CD4-positive, alpha-beta T cell (primary cell): ENCODE measurements at regions not wholly inside any gene's neighbourhood (a gene's known extent, or its start where the extent isn't known, plus 50 kb on each side); places are given as distances from the start of the nearest gene placed in this dataset.

ENCODE experiments used
- ATAC-seq: fragments of 200-7000 bp; cut with Tn5 transposase; one replicate; pipeline ENCODE4 v1.10.0; 2022; ENCODE audit warnings: mild to moderate bottlenecking; ENCODE audit not compliant: poor library complexity
- CTCF ChIA-PET: fragments of 350-600 bp; sonication (Branson Sonifier 250); formaldehyde crosslinking; loops from one replicate; lab custom pipeline; 2021; ENCODE audit warnings: antibody characterized with exemption, inconsistent platforms; lab: Charles Lee
- POLR2A ChIA-PET: fragments of 350-600 bp; sonication (Branson Sonifier 250); formaldehyde crosslinking; loops from one replicate; lab custom pipeline; 2021; ENCODE audit warnings: antibody characterized with exemption, inconsistent platforms; lab: Charles Lee
- DNase-seq, 14 experiments: peaks; one replicate each; pipeline ENCODE4 v3.0.0-alpha.2; 2013 to 2020; ENCODE audit warnings: mixed read lengths in 2 of 14
- H3K27ac ChIP-seq, 2 donors: one replicate each; pipeline versions ENCODE4 v1.5.1 to v1.7.0; 2013; ENCODE audit warnings: low read length in 2 of 2, low read depth in 1 of 2, mild to moderate bottlenecking in 1 of 2
- H3K27me3 ChIP-seq, 2 experiments: 1 replicate in 1 of 2; 2 replicates in 1 of 2; pipeline versions ENCODE4 v1.6.1 to v1.7.0; 2013; ENCODE audit warnings: low read length in 2 of 2, control low read depth in 1 of 2, mild to moderate bottlenecking in 1 of 2, moderate library complexity in 1 of 2; ENCODE audit not compliant: insufficient read depth in 2 of 2, control insufficient read depth in 1 of 2
- H3K36me3 ChIP-seq: one replicate; pipeline ENCODE4 v1.6.1; 2013; ENCODE audit warnings: low read length, control low read depth; ENCODE audit not compliant: insufficient read depth
- H3K4me1 ChIP-seq: one replicate; pipeline ENCODE4 v1.6.1; 2013; ENCODE audit warnings: low read length, control low read depth; ENCODE audit not compliant: insufficient read depth
- H3K4me3 ChIP-seq: one replicate; pipeline ENCODE4 v1.5.1; 2013; ENCODE audit warnings: mild to moderate bottlenecking, low read length, moderate library complexity
- H3K9me3 ChIP-seq, 2 experiments: 1 replicate in 1 of 2; 2 replicates in 1 of 2; pipeline versions ENCODE4 v1.6.1 to v1.7.0; 2013; ENCODE audit warnings: low read length in 2 of 2, mild to moderate bottlenecking in 2 of 2, control low read depth in 1 of 2, moderate library complexity in 1 of 2; ENCODE audit not compliant: control insufficient read depth in 1 of 2, insufficient read depth in 1 of 2
- H3K27ac Mint-ChIP-seq: one replicate; pipeline ENCODE4 v1.8.0; 2020; ENCODE audit warnings: mixed read lengths
- H3K27me3 Mint-ChIP-seq: one replicate; pipeline ENCODE4 v1.8.0; 2021; ENCODE audit warnings: mixed read lengths
- H3K36me3 Mint-ChIP-seq: one replicate; pipeline ENCODE4 v1.8.0; 2021; ENCODE audit warnings: low read depth, mixed read lengths
- H3K4me1 Mint-ChIP-seq: one replicate; pipeline ENCODE4 v1.8.0; 2021; ENCODE audit warnings: low read depth, mixed read lengths
- H3K4me3 Mint-ChIP-seq: one replicate; pipeline ENCODE4 v1.8.0; 2020; ENCODE audit warnings: mild to moderate bottlenecking, mixed read lengths
- H3K9me3 Mint-ChIP-seq: one replicate; pipeline ENCODE4 v1.8.0; 2020; ENCODE audit warnings: mixed read lengths
- CTCF ChIP-seq: fragments of 200-600 bp; IDR thresholded peaks from one replicate; pipeline ENCODE4 v1.8.0; 2022; ENCODE audit warnings: antibody characterized with exemption, mild to moderate bottlenecking
- intact Hi-C, 2 experiments: fragments of 100-400 bp; cut with DNase I in 1 of 2; cut with micrococcal nuclease in 1 of 2; formaldehyde crosslinking; loops; one replicate each; pipeline versions ENCODE4 v1.15.1 to v1.9.0; 2023 to 2025; cut with DNase I, micrococcal nuclease

- Histone ChIP-seq H3K4me1 (no peaks in the 10 kb centered on the region), H3K4me3 (no peak overlapping the region), H3K27ac (no peak overlapping the region), H3K36me3 (no peaks in the 10 kb centered on the region), H3K9me3 (peaks cover 0 to 6% of the 10 kb centered on the region in 2 experiments), H3K27me3 (no peaks in the 10 kb centered on the region)
- Mint-ChIP-seq H3K27me3 (peaks cover 5% of the 10 kb centered on the region), H3K9me3 (peaks cover 3% of the 10 kb centered on the region), H3K4me3 (no peak overlapping the region), H3K27ac (no peak overlapping the region), H3K36me3 (no peaks in the 10 kb centered on the region), H3K4me1 (no peaks in the 10 kb centered on the region)
- POLR2A ChIA-PET: no interaction called here
- CTCF ChIA-PET: no interaction called here
- intact Hi-C loops: no loop called here
- no peak for ATAC-seq
- TF ChIP-seq CTCF: no peak
- no peak for DNase-seq
Measured at GRCh38 chr1:199907361-199907760, 120.1 kb upstream of the NR5A2 start.

GRCh38 chr1:199909137-199909536 is 118.4 kb upstream of the NR5A2 start:
- Histone ChIP-seq H3K4me1 (no peaks in the 10 kb centered on the region), H3K27me3 (no peaks in the 10 kb centered on the region), H3K36me3 (no peaks in the 10 kb centered on the region), H3K27ac (no peak overlapping the region), H3K9me3 (peaks cover 0 to 6% of the 10 kb centered on the region in 2 experiments), H3K4me3 (no peak overlapping the region)
- intact Hi-C loops: no loop called here
- ChIA-PET CTCF (no interaction called here), POLR2A (no interaction called here)
- TF ChIP-seq CTCF: no peak
- Mint-ChIP-seq H3K9me3 (no peaks in the 10 kb centered on the region), H3K27ac (no peak overlapping the region), H3K4me1 (no peaks in the 10 kb centered on the region), H3K36me3 (no peaks in the 10 kb centered on the region), H3K27me3 (peaks cover 6% of the 10 kb centered on the region), H3K4me3 (no peak overlapping the region)
- ATAC-seq (no peak), DNase-seq (no peak)

- TF ChIP-seq CTCF: no peak
- Mint-ChIP-seq H3K27me3 (peaks cover 6% of the 10 kb centered on the region), H3K4me3 (no peak overlapping the region), H3K27ac (no peak overlapping the region), H3K36me3 (no peaks in the 10 kb centered on the region), H3K9me3 (no peaks in the 10 kb centered on the region), H3K4me1 (no peaks in the 10 kb centered on the region)
- Histone ChIP-seq H3K9me3 (no peaks in the 10 kb centered on the region), H3K27me3 (no peaks in the 10 kb centered on the region), H3K27ac (no peak overlapping the region), H3K36me3 (no peaks in the 10 kb centered on the region), H3K4me1 (no peaks in the 10 kb centered on the region), H3K4me3 (no peak overlapping the region)
- no peak for ATAC-seq
- DNase-seq: no peak
- ChIA-PET POLR2A (no interaction called here), CTCF (no interaction called here)
- intact Hi-C loops: no loop called here
Measured at GRCh38 chr1:199913318-199913717, 114.2 kb upstream of the NR5A2 start.
